HAP-1 (cell line): ENCODE measurements at regions not wholly inside any gene's neighbourhood (a gene's known extent, or its start where the extent isn't known, plus 50 kb on each side); places are given as distances from the start of the nearest gene placed in this dataset.

Experiments used
- DNase-seq, 2 experiments: peaks; one replicate each; pipeline ENCODE4 v3.0.0-alpha.2; 2016 to 2020; ENCODE audit warnings: low spot score in 2 of 2
- H3K27me3 ChIP-seq: fragments of 250-450 bp; sonication (Bioruptor Pico); 2 replicates; pipeline ENCODE4 v1.5.1; 2020; ENCODE audit warnings: low read depth, mild to moderate bottlenecking, moderate library complexity
- H3K36me3 ChIP-seq: fragments of 250-450 bp; sonication (Bioruptor Pico); replicated peaks from 2 replicates; pipeline ENCODE4 v1.5.1; 2020; ENCODE audit warnings: mild to moderate bottlenecking
- H3K4me1 ChIP-seq: fragments of 250-450 bp; sonication (Bioruptor Pico); 2 replicates; pipeline ENCODE4 v1.5.1; 2020; ENCODE audit warnings: mild to moderate bottlenecking
- H3K4me3 ChIP-seq: fragments of 250-450 bp; sonication (Bioruptor Pico); 2 replicates; pipeline ENCODE4 v1.5.1; 2020; ENCODE audit warnings: mild to moderate bottlenecking, moderate library complexity
- H3K9me3 ChIP-seq: fragments of 250-450 bp; sonication (Bioruptor Pico); 2 replicates; pipeline ENCODE4 v1.5.1; 2020; ENCODE audit warnings: mild to moderate bottlenecking, moderate library complexity
- in situ Hi-C: fragments of 300-500 bp; cut with MboI; formaldehyde crosslinking; loops from 3 replicates; pipeline ENCODE4 v1.14.3; 2020; ENCODE audit warnings: low sequenced_read_pairs, inconsistent platforms, mixed read lengths

DNA sequence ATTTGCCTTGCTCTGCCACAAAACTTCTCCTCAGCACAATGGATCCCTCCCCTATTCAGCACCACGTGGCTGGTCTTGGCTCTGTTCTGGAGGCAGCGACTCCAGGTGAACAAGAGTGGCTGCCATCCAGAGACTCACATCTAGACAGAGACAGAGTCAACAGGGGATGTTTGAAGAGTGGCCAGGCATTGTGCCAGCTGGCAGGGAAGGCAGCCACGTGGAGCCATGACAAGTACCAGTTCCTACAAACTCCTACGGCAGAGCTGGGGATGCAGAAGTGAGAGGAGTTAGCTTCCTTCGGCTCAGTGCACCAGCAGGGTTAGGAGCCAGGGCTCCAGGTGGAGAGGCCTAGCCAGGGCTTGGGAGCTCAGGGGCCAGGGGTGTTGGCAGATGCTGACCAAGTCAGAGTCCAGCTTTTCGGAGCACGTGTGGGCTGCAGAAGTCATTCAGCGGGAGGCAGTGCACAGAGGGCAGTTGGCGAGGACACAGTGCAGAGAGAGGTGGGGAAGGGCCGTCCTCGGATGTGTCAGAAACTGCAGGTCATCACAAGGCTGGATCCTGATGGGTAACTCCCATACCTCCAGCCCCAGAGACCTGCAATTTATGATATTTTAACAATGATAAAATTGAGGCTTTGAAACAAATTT lies 171.7 kb upstream of the PDE10A start:
- in situ Hi-C loops: no loop called here
- Histone ChIP-seq H3K27me3 (no peaks in the 10 kb centered on the region), H3K4me3 (no peak overlapping the region), H3K4me1 (no peaks in the 10 kb centered on the region), H3K9me3 (no peaks in the 10 kb centered on the region), H3K36me3 (no peaks in the 10 kb centered on the region)
- no peak for DNase-seq

GRCh38 chr6:165833355-165833754 lies 170.3 kb upstream of the PDE10A start:
- in situ Hi-C loops: no loop called here
- Histone ChIP-seq H3K36me3 (no peaks in the 10 kb centered on the region), H3K27me3 (no peaks in the 10 kb centered on the region), H3K4me3 (no peak overlapping the region), H3K4me1 (no peaks in the 10 kb centered on the region), H3K9me3 (no peaks in the 10 kb centered on the region)
- no peak for DNase-seq

GRCh38 chr6:165831812-165832510 lies 168.9 kb upstream of the PDE10A start:
- Histone ChIP-seq H3K27me3 (no peaks in the 10 kb centered on the region), H3K4me1 (no peaks in the 10 kb centered on the region), H3K9me3 (no peaks in the 10 kb centered on the region), H3K36me3 (no peaks in the 10 kb centered on the region), H3K4me3 (no peak overlapping the region)
- no peak for DNase-seq
- in situ Hi-C loops: no loop called here

DNA sequence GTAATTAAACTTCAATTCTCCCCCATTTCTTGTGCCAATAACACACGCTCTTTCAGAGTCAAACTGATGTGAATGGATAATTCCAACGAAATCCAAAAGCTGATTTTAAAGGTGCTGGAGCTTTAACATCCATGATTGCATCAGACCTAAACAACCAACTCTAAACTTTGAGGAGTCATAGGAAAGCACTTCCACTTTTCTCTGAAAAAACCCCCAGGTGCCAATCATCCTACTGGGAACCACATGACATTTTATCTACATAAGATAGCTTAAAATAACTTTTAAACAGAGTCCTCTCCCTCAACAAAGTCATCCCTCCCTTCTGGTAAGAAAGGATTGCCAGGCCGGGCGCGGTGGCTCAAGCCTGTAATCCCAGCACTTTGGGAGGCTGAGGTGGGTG lies 167.7 kb upstream of the PDE10A start:
- no peak for DNase-seq
- Histone ChIP-seq H3K36me3 (no peaks in the 10 kb centered on the region), H3K4me1 (no peaks in the 10 kb centered on the region), H3K27me3 (no peaks in the 10 kb centered on the region), H3K4me3 (no peak overlapping the region), H3K9me3 (no peaks in the 10 kb centered on the region)
- in situ Hi-C loops: no loop called here

DNA sequence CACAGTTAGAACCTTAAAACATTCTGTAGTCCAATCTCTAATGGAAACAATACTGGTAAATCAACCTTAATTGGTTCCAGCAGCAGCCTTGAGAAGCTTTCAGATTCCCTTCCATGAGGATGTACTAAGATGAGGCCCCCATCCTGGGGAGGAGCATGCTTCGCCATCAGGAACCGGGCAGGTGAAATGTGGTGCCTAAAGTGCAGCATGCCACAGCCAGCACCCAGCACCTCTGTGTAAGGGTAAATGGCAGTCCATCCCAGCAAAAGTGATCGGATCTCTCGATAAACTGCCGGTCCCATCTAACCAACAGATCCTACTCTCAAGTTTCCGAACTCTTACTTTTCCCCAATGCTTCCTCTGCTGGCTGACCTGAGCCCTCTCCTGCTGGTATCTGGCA lies 166.3 kb upstream of the PDE10A start:
- no peaks in the 10 kb centered on the region for H3K36me3 ChIP-seq
- DNase-seq: no peak
- no peak overlapping the region for H3K4me3 ChIP-seq
- in situ Hi-C loops: no loop called here
- no peaks in the 10 kb centered on the region for H3K27me3 ChIP-seq
- no peaks in the 10 kb centered on the region for H3K9me3 ChIP-seq
- no peaks in the 10 kb centered on the region for H3K4me1 ChIP-seq

- H3K4me3 ChIP-seq: no peak overlapping the region
- H3K27me3 ChIP-seq: no peaks in the 10 kb centered on the region
- no peaks in the 10 kb centered on the region for H3K9me3 ChIP-seq
- no peak for DNase-seq
- H3K36me3 ChIP-seq: no peaks in the 10 kb centered on the region
- in situ Hi-C loops: no loop called here
- H3K4me1 ChIP-seq: no peaks in the 10 kb centered on the region
Measured at GRCh38 chr6:165827190-165827518, 164.1 kb upstream of the PDE10A start.

GRCh38 chr6:165826487-165827189 lies 163.6 kb upstream of the PDE10A start:
- no peaks in the 10 kb centered on the region for H3K36me3 ChIP-seq
- DNase-seq: no peak
- no peaks in the 10 kb centered on the region for H3K9me3 ChIP-seq
- no peaks in the 10 kb centered on the region for H3K27me3 ChIP-seq
- in situ Hi-C loops: no loop called here
- no peak overlapping the region for H3K4me3 ChIP-seq
- no peaks in the 10 kb centered on the region for H3K4me1 ChIP-seq

DNA sequence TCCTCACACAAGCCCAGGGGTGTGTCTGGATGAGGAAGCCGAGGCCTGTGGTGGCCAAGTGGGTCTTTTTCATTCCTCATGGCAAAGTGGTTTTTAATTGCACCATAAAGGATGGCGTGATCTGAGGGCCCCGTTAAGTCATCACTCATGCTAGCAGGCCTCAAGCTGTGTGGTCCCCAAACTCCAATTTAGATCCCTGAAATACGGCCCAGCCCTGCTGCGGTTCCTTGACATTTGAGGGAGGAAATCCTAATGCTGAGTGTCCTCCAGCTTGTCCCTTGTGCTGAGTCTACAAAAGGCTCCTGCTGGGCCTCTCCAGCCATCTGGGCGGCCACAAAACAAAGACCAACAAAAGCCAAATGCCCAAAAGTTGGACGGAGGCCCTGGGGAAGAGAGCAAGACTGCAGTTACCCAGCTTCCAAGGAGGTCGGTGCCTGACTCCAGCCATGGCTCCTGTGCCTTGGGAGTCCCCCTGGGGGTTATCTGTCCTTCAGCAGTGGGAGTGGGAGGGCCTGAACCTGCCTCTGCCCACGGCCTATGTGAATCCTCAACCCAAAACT lies 162.3 kb upstream of the PDE10A start:
- no peaks in the 10 kb centered on the region for H3K4me1 ChIP-seq
- in situ Hi-C loops: no loop called here
- DNase-seq: no peak
- H3K27me3 ChIP-seq: no peaks in the 10 kb centered on the region
- no peaks in the 10 kb centered on the region for H3K9me3 ChIP-seq
- H3K4me3 ChIP-seq: no peak overlapping the region
- H3K36me3 ChIP-seq: no peaks in the 10 kb centered on the region

DNA sequence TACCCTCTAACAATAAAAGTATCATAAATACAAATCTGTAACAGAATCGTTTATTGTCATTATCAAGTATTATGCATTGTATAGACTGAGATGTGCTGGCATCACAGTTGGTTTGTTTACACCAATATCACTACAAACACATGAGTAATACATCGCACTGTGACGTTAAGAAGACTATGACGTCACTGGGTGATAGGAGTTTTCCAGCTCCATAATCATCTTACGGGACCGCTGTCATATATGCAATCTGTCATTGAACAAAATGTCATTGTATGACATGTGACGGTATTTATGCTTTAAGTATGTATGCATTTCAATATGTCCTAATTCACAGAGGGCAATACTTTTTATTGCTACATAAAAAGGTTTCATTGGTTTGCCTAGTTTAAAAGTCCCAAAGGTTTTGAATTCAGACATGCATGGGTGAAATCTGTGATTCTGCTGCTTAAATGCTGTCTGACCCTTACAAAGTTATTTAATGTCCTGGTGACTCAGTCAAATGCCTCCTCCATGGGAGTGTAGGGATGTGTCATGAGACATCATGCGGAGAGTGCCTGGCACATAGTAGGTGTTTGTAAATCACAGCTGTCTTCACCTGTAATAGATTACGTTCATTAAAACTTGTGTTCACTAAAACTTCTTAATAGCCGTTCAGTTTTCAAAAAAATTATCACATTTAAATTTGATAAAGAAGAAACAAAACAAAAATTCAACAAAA lies 160.7 kb upstream of the PDE10A start:
- H3K4me1 ChIP-seq: no peaks in the 10 kb centered on the region
- H3K27me3 ChIP-seq: no peaks in the 10 kb centered on the region; the same call in 1 of the 2 replicates
- in situ Hi-C loops: no loop called here
- no peak overlapping the region for H3K4me3 ChIP-seq
- no peaks in the 10 kb centered on the region for H3K36me3 ChIP-seq
- no peaks in the 10 kb centered on the region for H3K9me3 ChIP-seq
- no peak for DNase-seq

- no peak overlapping the region for H3K4me3 ChIP-seq
- no peaks in the 10 kb centered on the region for H3K4me1 ChIP-seq
- in situ Hi-C loops: no loop called here
- H3K36me3 ChIP-seq: no peaks in the 10 kb centered on the region
- DNase-seq: no peak
- H3K9me3 ChIP-seq: no peaks in the 10 kb centered on the region
- no peaks in the 10 kb centered on the region; the same call in 1 of the 2 replicates for H3K27me3 ChIP-seq
Measured at GRCh38 chr6:165822501-165822900, 159.5 kb upstream of the PDE10A start.

DNA sequence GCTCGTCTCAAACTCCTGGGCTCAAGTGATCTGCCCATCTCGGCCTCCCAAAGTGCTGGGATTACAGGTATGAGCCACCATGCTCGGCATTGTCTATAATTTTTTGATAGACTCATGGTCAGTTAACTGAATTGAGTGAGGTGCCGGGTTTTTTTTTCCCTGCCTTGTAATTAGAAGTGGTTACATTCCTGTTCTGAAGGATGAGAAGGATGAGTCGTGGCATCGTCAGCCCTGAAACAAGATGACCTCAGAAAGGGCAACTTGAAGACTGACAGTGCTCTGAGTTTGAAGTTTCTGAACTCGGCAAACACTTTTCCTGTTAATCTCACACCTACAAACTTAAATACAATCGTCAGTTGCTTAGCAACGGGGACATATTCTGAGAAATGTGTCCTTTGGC lies 158.7 kb upstream of the PDE10A start:
- H3K27me3 ChIP-seq: no peaks in the 10 kb centered on the region; the same call in 1 of the 2 replicates
- H3K9me3 ChIP-seq: no peaks in the 10 kb centered on the region
- H3K36me3 ChIP-seq: no peaks in the 10 kb centered on the region
- no peak overlapping the region for H3K4me3 ChIP-seq
- in situ Hi-C loops: no loop called here
- H3K4me1 ChIP-seq: no peaks in the 10 kb centered on the region
- no peak for DNase-seq

- H3K4me1 ChIP-seq: no peaks in the 10 kb centered on the region
- no peaks in the 10 kb centered on the region for H3K9me3 ChIP-seq
- in situ Hi-C loops: no loop called here
- no peak for DNase-seq
- no peak overlapping the region for H3K4me3 ChIP-seq
- H3K36me3 ChIP-seq: no peaks in the 10 kb centered on the region
- no peaks in the 10 kb centered on the region; the same call in 1 of the 2 replicates for H3K27me3 ChIP-seq
Measured at GRCh38 chr6:165820934-165821333, 157.9 kb upstream of the PDE10A start.

- in situ Hi-C loops: no loop called here
- Histone ChIP-seq H3K27me3 (no peaks in the 10 kb centered on the region; the same call in 1 of the 2 replicates), H3K36me3 (no peaks in the 10 kb centered on the region), H3K4me1 (no peaks in the 10 kb centered on the region), H3K9me3 (no peaks in the 10 kb centered on the region), H3K4me3 (no peak overlapping the region)
- DNase-seq: no peak
Measured at GRCh38 chr6:165820407-165820806, 157.4 kb upstream of the PDE10A start.
